K562 (cell line): ENCODE measurements at regions not wholly inside any gene's neighbourhood (a gene's known extent, or its start where the extent isn't known, plus 50 kb on each side); places are given as distances from the start of the nearest gene placed in this dataset.

ENCODE experiments used
- ATF4 ChIP-seq: fragments of 450-650 bp; formaldehyde crosslinking; IDR thresholded peaks from 2 replicates; pipeline ENCODE4 v1.4.0; 2022; ENCODE audit warnings: mild to moderate bottlenecking, moderate library complexity
- ETV1 ChIP-seq: fragments of 450-650 bp; conservative IDR thresholded peaks from 2 replicates; pipeline ENCODE4 v1.6.1; 2016; ENCODE audit warnings: missing genetic modification characterization, control low read depth, low read depth, missing compliant biosample characterization
- MCM2 ChIP-seq: fragments of 450-650 bp; IDR thresholded peaks from 2 replicates; pipeline ENCODE4 v1.6.1; 2017; ENCODE audit warnings: low read depth, mild to moderate bottlenecking
- MEIS2 ChIP-seq: fragments of 450-650 bp; IDR thresholded peaks from 2 replicates; pipeline ENCODE4 v1.6.1; 2014; ENCODE audit warnings: mild to moderate bottlenecking; ENCODE audit not compliant: partially characterized antibody
- SMARCE1 ChIP-seq: fragments of 450-650 bp; IDR thresholded peaks from 2 replicates; pipeline ENCODE4 v1.7.1; 2016; ENCODE audit warnings: mild to moderate bottlenecking
- SNAPC5 ChIP-seq: fragments of 250-450 bp; sonication (Bioruptor Pico); IDR thresholded peaks from 2 replicates; pipeline ENCODE4 v1.8.0; 2021; ENCODE audit warnings: moderate library complexity, mild to moderate bottlenecking, inconsistent platforms
- SRF ChIP-seq, 2 experiments: fragments of 250-450, 450-650 bp in 1 of 2; sonication (Bioruptor Pico) in 1 of 2; sonication (generic) in 1 of 2; formaldehyde crosslinking; IDR thresholded peaks; 2 replicates each; pipeline versions ENCODE4 v1.5.0 to v1.5.1; 2020 to 2022; ENCODE audit warnings: mild to moderate bottlenecking in 1 of 2, missing genetic modification reagents in 1 of 2
- ZNF740 ChIP-seq, 3 experiments: fragments of 200-800 bp in 1 of 3; sonication (Bioruptor generic) in 1 of 3; sonication (generic) in 1 of 3; formaldehyde crosslinking in 1 of 3; IDR thresholded peaks; 2 replicates each; pipeline versions ENCODE4 v1.6.1 to v1.8.0; 2016 to 2022; ENCODE audit warnings: mild to moderate bottlenecking in 2 of 3, missing compliant biosample characterization in 2 of 3, missing genetic modification characterization in 2 of 3, missing genetic modification reagents in 1 of 3
- ZNF75A ChIP-seq: fragments of 450-650 bp; formaldehyde crosslinking; IDR thresholded peaks from 2 replicates; pipeline ENCODE4 v1.4.0; 2020; ENCODE audit warnings: mild to moderate bottlenecking
- TF ChIP-seq, protein P1 (sequence below), 2 experiments: fragments of 450-650 bp in 1 of 2; sonication (generic) in 1 of 2; formaldehyde crosslinking in 1 of 2; IDR thresholded peaks in 1 of 2; conservative IDR thresholded peaks in 1 of 2; 2 replicates each; pipeline versions ENCODE4 v1.6.1 to v1.8.1; 2016 to 2023; ENCODE audit warnings: mild to moderate bottlenecking in 2 of 2, moderate library complexity in 2 of 2, inconsistent platforms in 1 of 2, missing genetic modification reagents in 1 of 2

DNA sequence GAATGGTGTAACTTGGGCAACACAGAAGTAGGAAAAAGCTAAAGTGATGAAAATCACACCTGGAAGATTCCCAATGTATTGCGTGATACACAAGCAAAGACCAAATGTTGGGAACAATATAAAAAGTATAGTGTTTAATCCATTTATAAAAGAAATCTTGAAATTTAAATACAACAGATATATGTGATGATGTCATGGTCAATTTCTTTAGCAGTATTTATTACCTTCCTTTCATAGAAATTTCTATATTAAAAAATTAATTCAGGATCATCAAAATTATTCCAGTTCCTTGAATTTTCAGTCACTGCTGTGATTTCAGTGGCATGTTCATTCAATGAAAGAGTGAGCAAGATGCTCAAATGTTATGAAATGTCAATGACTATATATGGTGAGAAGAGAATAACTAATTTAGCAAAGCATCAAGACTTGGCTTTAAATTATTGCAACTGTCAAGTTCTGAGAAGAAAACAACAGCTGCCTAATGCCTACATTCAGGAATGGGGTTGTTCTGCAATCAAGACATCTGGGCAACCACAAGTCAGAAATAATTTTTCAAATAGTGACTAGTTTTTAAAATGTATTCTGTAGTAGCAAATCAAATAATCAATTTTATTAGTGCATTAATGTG lies 308.8 kb downstream of the SEMA3D start (continued):
- TF ChIP-seq ATF4 (no peak), ZNF740 (CRISPR knock-in tag; IDR thresholded peaks at IDR 0.05) (no peak), ZNF740 (tag; IDR thresholded peaks at IDR 0.05) (no peak), SRF (CRISPR knock-in tag; IDR thresholded peaks at IDR 0.05) (peak in 1 of 2 experiments; percentile 14; a peak in 1 of 4 replicates), SMARCE1 (no peak), ZNF75A (CRISPR knock-in tag) (no peak), MCM2 (no peak), SNAPC5 (CRISPR knock-in tag) (no peak), ETV1 (tag) (no peak), MEIS2 (peak; percentile 13)
- TF ChIP-seq, protein P1, sequence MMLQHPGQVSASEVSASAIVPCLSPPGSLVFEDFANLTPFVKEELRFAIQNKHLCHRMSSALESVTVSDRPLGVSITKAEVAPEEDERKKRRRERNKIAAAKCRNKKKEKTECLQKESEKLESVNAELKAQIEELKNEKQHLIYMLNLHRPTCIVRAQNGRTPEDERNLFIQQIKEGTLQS (IDR thresholded peaks at IDR 0.05), result peak; percentile 60
- TF ChIP-seq, protein P1 (CRISPR knock-in tag; conservative IDR thresholded peaks at IDR 0.05), result no peak
- TF ChIP-seq, all 486 proteins: peak for 3
